ENCODE measurements at regions not wholly inside any gene's neighbourhood (a gene's known extent, or its start where the extent isn't known, plus 50 kb on each side); places are given as distances from the start of the nearest gene placed in this dataset.
A peak's percentile ranks its signal among the peaks of the same experiment; 100 is the strongest.

DNA sequence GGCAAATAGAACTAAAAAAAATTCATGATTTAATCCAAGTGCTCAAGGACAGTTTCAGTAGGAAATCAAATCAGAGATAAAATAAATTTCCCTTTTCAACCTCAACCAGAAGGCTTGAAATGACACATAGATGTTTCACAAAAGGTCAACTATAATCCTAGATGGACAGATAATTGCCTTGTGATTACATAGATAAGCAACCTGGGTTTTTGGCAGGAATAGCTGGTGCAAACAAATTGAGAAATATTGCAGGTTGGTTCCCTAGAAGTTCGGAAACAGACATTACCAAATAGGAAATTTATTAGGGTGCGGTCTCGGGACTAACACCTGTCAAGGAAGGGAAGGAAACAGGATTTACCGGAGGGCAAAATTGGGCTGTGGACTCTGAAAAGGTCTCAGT is 497.5 kb downstream of the COG6 start:
- Histone ChIP-seq H3K36me3 (ENCODE audit: insufficient read depth, low read length) (no peaks in the 10 kb centered on the region), H3K4me3 (ENCODE audit: low read length) (no peak overlapping the region), H3K27me3 (ENCODE audit: control insufficient read depth in 1 of 2, insufficient read depth in 2 of 2, low read length in 2 of 2) (no peaks in the 10 kb centered on the region), H3K27ac (ENCODE audit: low read depth in 1 of 2, low read length in 2 of 2) (no peak overlapping the region), H3K4me1 (ENCODE audit: insufficient read depth, low read length) (peaks cover 12% of the 10 kb centered on the region), H3K9me3 (ENCODE audit: control insufficient read depth in 1 of 2, insufficient read depth in 1 of 2, low read length in 2 of 2) (no peaks in the 10 kb centered on the region)
- no peak for TF ChIP-seq CTCF (IDR thresholded peaks at IDR 0.05)
- Mint-ChIP-seq H3K4me3 (no peak overlapping the region), H3K4me1 (ENCODE audit: low read depth) (peaks cover 54% of the 10 kb centered on the region), H3K27ac (no peak overlapping the region), H3K27me3 (no peaks in the 10 kb centered on the region), H3K36me3 (ENCODE audit: low read depth) (no peaks in the 10 kb centered on the region), H3K9me3 (no peaks in the 10 kb centered on the region)
- ChIA-PET POLR2A (interaction anchor here (0.7 to 1.4 kb wide), 2 partner anchors 34 to 316 kb away, joined by 3 read pairs; no protein-coding TSS in a partner anchor), CTCF (no interaction called here)
- ATAC-seq (ENCODE audit: poor library complexity) (no peak), DNase-seq (no peak)
- intact Hi-C loops (cut with DNase I, micrococcal nuclease): no loop called here

GRCh38 chr13:40153516-40153915 is 498.1 kb downstream of the COG6 start:
- DNase-seq (peak in 7 of 14 experiments; percentile 18 to 46 (median 34)), ATAC-seq (ENCODE audit: poor library complexity) (no peak)
- no peak for TF ChIP-seq CTCF (IDR thresholded peaks at IDR 0.05)
- H3K27me3 ChIP-seq (ENCODE audit: control insufficient read depth in 1 of 2, insufficient read depth in 2 of 2, low read length in 2 of 2): no peaks in the 10 kb centered on the region
- Mint-ChIP-seq H3K9me3 (no peaks in the 10 kb centered on the region), H3K27ac (no peak overlapping the region), H3K27me3 (no peaks in the 10 kb centered on the region), H3K4me3 (no peak overlapping the region), H3K36me3 (ENCODE audit: low read depth) (no peaks in the 10 kb centered on the region), H3K4me1 (ENCODE audit: low read depth) (peaks cover 48% of the 10 kb centered on the region)
- H3K4me3 ChIP-seq (ENCODE audit: low read length): no peak overlapping the region
- CTCF ChIA-PET: no interaction called here
- intact Hi-C loops (cut with DNase I, micrococcal nuclease): no loop called here
- no peaks in the 10 kb centered on the region for H3K36me3 ChIP-seq (ENCODE audit: insufficient read depth, low read length)
- POLR2A ChIA-PET: interaction anchor here (0.7 to 1.4 kb wide), 2 partner anchors 34 to 316 kb away, joined by 3 read pairs; no protein-coding TSS in a partner anchor
- H3K27ac ChIP-seq (ENCODE audit: low read depth in 1 of 2, low read length in 2 of 2): no peak overlapping the region
- peaks cover 10% of the 10 kb centered on the region for H3K4me1 ChIP-seq (ENCODE audit: insufficient read depth, low read length)
- H3K9me3 ChIP-seq (ENCODE audit: control insufficient read depth in 1 of 2, insufficient read depth in 1 of 2, low read length in 2 of 2): no peaks in the 10 kb centered on the region

DNA sequence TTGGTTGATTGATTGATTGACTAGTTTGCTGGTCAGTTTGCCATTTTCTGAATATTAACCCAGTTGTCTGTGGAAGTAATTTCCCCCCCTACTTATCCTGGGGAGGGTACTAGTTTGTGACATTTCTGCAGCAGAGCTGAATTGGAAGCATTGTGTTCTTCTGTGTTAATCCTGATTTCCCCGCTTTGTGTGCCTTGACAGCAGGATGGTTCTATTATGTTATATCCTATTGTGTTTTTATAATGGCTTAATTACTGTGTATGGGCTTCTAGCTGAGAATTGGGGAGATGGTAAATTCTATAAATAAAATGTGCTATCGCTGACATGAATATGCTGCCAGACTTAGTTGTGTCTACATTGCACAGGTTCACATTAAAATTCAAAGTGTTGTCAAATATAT is 499.7 kb downstream of the COG6 start:
- ChIA-PET CTCF (interaction anchor here (0.9 kb wide), 1 partner anchor 17 kb away, joined by 3 read pairs; no protein-coding TSS in a partner anchor), POLR2A (no interaction called here)
- DNase-seq (no peak), ATAC-seq (ENCODE audit: poor library complexity) (no peak)
- Histone ChIP-seq H3K4me3 (ENCODE audit: low read length) (no peak overlapping the region), H3K27ac (ENCODE audit: low read depth in 1 of 2, low read length in 2 of 2) (no peak overlapping the region), H3K4me1 (ENCODE audit: insufficient read depth, low read length) (peaks cover 10% of the 10 kb centered on the region), H3K9me3 (ENCODE audit: control insufficient read depth in 1 of 2, insufficient read depth in 1 of 2, low read length in 2 of 2) (no peaks in the 10 kb centered on the region), H3K27me3 (ENCODE audit: control insufficient read depth in 1 of 2, insufficient read depth in 2 of 2, low read length in 2 of 2) (no peaks in the 10 kb centered on the region), H3K36me3 (ENCODE audit: insufficient read depth, low read length) (no peaks in the 10 kb centered on the region)
- no peaks in the 10 kb centered on the region for H3K9me3 Mint-ChIP-seq
- peaks cover 38% of the 10 kb centered on the region for H3K4me1 Mint-ChIP-seq (ENCODE audit: low read depth)
- H3K27ac Mint-ChIP-seq: no peak overlapping the region
- no peak for TF ChIP-seq CTCF (IDR thresholded peaks at IDR 0.05)
- no peaks in the 10 kb centered on the region for H3K36me3 Mint-ChIP-seq (ENCODE audit: low read depth)
- no peak overlapping the region for H3K4me3 Mint-ChIP-seq
- no peaks in the 10 kb centered on the region for H3K27me3 Mint-ChIP-seq
- intact Hi-C loops (cut with DNase I, micrococcal nuclease): no loop called here
